Stromal cell of bone marrow (primary cell): ENCODE measurements at regions not wholly inside any gene's neighbourhood (a gene's known extent, or its start where the extent isn't known, plus 50 kb on each side); places are given as distances from the start of the nearest gene placed in this dataset.

Experiments used
- DNase-seq: peaks from one replicate; pipeline ENCODE4 v3.0.0-alpha.2; 2012; ENCODE audit warnings: low read depth

DNA sequence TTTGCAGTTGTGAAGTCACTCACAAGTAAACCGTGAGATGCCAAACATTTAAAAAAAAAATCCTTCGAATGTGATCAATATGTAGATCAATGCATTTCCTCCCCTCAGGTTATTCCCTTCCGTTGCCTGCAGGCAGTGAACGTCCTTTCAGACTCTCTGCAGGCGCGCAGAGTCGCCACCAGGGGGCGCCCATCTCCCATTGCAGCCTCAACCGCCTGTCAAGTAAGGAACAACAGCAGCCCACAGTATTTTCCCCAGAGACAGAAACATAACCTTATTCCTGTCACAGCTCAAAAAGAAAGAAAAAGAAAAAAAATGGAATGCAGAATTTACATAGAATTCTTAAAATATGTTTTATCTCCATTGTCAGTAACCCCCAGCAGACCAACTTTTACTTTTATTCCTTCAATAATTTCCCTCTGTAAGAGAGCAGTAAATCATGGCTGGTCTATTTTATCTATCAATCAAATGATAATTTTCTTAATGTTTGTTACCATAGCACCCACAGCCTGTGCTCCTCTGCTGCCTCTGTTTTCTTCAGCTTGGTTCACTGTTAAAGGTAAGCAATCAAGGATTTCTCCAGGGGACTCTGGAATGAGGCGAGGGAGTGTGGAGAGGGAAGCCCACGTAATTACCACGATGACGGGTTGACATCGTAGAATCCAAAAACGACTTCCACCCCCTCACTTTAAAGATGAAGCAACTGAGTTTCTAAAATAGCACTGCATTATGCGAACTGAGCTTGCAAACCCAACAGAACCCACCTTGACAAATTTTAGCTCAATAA lies 637.6 kb upstream of the ARGLU1 start:
- peak; percentile 37 for DNase-seq

DNA sequence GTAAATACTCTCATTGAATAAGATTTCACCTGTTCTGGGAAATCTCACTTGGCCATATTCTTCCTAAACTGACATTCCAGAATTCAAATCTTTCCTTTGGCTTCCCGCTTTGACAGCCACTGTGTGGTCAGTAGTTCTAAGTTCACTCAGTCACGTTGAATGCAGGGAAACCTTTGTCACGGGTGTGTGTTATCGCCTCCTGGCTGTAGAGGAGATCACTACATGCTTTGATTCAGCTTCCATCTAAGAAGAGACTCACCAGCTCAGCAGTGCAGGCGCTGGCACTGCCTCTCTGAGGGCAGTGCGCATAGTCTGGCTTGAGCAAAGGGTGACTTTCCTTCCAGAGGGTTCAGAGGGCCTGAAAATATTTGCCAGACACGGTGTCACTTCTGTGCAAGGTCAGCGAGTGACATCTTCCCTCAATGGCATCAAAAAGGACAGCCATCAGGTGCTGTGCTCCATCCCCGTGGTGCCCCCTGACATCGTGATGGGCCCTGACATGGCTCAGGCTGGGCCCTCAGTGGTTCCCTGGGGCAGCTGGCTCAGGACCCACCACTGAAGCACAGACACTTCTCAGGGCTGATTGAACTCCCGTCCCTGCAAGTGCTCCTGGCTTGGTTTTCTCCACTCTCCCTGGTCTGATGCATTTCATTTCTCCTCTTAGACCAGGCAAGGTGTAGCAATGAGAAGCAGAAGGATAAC lies 635.4 kb upstream of the ARGLU1 start:
- DNase-seq = no peak

DNA sequence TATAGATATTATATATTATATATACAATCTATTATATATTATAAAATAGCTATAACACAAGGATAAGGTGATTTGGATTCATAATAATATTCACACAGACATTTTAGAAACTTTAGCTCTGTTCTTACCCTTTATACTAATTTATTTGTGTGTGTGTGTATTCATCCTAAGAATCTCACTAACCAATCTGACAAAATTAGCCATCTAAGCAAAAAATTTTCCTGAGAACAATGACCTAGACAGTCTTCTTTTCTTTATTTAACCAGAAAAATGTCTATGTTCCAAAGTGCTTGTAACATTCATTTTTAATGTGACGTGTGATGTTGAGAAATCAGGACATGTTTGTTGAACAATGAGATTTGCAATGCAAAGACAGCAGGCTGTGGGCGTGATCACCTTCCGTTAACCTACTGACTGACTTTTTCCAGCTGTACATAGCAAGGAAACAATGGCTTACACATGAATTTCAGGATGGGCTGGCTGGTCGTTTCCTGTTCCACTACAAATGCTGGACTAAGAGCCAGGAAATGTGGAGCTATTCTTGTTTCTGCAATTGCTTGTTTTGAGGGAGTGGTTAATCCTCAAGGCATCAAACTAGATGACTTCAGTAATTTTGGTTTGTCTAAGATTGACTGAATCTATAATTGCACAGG lies 634.6 kb upstream of the ARGLU1 start:
- no peak for DNase-seq

DNA sequence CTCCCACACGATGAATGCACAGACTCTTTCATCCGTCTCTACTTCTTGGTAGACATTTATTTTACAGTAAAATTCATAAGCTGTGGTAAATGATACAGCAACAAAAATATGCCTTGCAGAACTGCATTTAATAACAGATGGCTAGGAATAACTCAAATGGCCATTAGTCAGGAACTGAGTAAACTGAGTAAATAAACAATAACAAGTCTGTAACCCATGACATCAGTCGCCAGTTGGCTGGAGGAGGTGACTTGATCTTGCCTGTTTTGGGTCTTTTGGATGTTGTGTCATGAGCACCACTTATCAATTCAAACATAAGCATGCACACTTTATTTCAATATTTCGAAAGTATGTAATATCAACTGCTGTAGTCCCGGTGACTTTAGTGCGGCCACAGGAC lies 632.6 kb upstream of the ARGLU1 start:
- DNase-seq = no peak

DNA sequence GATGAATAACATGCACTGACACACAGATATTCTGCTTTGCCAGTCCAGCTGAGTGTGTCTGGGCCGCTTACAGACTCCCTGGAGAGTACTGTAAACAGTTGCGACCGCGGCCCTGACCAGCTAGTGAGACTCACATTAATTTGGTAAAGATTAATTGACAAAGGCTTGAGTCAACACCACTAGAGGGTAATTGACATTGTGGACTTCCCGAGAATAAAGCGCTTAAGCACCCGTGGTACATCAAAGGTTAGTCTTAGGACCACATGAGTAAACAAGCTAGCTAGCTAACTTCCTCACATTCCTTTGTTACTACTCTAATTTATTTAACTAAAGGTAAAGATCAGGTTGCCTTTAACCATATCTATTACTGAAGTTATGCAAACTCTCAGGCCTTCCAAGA lies 624.4 kb upstream of the ARGLU1 start:
- DNase-seq = no peak

DNA sequence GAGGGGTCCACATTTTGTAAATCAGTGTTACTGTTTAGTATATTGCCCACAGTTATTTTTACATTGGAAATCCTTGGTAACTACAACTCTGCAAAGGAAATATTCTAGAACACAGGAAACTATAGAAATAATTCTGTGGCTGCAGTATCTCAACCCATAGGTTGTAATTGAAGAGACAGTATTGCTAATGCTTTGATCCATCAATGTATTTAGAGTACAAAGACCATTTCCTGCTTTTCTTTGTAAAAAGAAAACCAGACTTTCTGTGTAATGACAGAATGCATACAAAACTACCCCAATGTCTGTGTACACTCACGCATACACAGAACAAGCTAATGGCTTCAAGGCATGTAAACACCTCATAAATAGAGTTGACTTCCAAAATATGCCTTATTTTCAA lies 622.1 kb upstream of the ARGLU1 start:
- DNase-seq = no peak

DNA sequence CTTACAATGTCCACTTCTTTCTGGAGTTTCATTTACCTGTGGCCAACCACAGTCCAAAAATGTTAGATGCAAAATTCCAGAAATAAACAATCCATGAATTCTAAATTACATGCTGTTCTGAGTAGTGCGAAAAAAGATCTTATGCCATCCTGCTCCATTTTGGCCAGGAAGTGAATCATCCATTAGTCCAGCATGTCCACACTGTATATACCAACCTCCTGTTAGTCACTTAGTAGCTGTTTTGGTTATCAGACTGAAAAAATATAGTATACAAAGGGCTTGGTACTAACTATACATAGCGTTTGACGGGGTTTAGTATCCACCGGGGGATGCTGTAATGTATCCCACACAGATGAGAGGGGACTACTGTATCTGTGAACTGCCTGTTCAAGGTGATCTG lies 618.0 kb upstream of the ARGLU1 start:
- DNase-seq = no peak

DNA sequence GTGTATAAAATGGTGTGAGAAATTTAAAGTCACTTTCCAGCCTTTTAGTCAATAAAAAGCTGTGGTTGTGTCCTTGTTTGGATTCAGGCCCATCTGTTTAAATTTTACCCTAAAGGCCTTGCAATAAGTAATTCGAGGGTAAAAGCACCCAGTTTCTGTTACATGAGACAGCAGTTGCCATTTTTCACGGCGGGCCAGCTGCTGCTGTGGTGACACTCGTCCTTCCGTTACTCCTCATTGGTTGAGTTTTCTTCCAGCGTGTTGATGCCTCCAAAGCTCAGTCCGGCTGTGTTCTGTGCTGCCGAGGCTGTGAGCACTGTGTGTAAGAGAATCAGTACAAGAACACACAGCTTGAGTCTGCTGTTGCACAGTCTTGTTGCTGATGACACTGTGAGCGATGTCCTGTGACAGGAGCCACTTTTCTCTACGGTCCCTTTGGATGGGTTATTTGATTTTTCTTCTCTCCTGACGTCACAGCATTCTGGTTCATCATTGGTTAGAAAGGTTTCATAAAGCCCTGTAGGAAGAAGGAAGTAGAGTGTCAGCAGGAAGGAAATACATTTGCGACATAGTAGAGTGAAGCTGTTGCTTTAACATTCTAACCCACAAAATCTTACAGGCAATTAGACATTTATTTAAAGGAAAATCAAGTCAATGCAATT lies 602.5 kb upstream of the ARGLU1 start:
- no peak for DNase-seq

DNA sequence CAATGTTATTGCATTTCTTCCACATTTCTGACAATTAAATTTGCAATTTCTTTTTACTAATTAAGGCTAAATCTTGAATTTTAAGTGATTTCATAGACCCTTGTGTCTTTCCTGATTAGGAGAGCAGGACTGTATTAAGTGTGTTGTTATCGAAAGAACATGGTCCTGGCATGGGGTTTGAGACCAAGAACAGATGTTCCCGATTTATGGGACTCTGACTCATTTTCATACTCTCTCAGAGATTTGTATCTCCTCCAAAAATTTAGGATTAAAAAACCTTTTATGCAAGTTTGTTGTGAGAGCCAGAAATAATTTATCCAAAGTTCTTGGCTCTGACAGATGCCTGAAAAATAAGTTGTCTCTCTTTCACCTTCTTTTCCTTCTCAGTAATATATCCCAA lies 589.3 kb upstream of the ARGLU1 start:
- peak; percentile 4 for DNase-seq

DNA sequence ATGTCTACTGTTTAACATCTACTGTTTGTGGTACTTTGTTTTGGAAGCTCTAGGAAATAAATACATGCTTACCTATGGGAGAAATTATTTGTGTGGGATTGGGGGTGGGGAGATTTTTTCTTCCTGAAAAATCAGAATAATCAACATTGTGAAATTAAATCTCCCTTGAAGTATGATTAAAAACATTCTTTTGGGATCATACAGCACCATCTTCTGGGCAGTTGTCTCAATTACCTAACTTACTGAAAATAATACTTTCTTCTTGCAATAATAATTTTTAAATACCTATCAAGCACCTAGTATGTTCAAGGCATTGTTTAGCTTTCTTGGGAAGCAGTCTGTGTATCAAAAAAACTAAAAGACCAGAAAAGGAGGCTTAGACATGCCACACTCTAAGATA lies 576.5 kb upstream of the ARGLU1 start:
- DNase-seq = no peak

DNA sequence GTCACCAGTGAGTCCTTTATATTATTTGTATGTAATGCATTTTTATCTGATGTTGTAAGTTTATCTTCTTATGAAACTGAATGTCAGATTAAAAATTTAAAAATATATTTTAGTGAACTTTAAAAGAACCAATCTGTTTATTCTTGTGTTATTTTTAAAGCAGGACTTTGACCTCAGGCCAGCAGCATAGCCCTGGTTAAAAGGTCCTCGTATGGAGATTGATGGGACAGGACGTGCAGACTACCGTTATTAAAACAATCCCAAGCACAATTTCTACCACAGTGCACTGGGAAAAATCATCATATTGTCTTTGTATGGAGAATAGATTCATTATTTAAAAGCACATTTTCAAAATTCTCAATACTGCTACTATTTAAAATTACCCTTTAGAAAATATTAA lies 573.8 kb upstream of the ARGLU1 start:
- DNase-seq = no peak

DNA sequence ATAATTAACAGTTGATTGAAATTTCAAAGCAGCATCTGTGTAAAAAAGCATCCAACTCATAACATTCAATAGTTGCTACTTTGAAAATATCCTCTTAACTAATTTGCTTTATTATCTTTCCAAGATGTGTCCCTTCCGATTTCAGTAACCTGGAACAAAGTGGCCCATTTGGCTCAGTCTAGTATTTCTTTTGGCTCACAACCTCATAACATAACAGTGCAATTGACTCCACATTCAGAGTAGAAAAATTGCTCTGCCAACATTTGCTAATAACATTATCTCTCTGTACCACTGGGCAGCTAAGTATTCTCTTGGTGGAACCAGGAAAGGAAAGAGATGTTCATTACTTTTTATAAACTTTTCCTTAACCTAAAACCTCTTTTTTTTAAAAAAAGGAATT lies 571.1 kb upstream of the ARGLU1 start:
- no peak for DNase-seq

DNA sequence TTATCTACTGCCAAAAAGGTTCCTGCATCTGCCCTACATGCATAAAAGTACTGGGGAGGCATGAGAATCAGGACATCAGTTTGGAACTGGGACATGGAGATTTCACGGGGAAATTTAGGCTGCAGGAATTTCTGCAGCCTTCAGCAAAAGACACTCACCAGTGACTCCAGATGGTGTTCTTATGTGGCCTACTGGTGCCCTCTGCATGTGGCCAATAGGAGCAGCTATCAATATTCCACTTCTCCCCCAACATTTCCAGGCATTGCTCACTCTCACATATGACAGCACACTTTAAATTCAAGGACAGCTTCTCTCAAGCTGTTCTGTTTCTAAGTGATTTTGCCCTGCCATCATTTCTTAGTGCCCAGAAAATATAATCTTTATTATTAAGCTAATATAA lies 570.5 kb upstream of the ARGLU1 start:
- no peak for DNase-seq

DNA sequence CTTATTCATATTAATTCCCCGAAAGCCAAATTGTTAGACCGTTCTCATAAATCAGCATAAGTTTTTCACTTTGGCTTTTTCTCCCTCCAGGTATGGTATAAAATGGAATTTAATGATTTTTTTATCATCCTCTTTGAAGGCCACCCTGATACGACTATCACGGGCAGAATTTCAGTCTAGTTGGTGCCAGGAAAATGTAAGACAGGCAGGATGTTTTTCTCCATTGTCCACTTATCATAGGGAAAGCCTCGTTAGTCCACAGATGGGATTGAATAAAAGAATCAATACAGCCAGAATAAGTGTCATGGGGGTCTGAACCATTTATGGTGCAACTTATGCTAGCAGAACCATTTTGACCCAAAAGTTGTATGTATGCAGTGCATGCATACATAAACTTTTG lies 566.0 kb upstream of the ARGLU1 start:
- DNase-seq = no peak

DNA sequence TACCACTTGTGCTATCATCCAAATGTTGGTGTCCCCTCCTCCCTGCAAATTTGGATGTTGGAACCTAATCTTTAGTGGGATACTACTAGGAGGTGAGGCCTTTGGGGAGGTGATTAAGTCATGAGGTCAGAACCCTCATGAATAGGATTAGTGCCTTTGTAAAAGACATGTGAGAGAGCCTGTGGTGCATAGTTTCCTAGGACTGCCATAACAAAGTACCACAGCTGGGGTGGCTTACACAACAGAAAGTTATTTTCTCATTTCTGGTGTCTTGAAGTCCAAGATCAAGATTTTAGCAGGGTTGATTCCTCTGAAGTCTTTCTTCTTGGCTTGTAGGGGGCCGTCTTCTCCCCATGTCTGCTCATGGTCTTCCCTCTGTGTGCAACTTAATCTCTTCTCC lies 562.6 kb upstream of the ARGLU1 start:
- DNase-seq = no peak

DNA sequence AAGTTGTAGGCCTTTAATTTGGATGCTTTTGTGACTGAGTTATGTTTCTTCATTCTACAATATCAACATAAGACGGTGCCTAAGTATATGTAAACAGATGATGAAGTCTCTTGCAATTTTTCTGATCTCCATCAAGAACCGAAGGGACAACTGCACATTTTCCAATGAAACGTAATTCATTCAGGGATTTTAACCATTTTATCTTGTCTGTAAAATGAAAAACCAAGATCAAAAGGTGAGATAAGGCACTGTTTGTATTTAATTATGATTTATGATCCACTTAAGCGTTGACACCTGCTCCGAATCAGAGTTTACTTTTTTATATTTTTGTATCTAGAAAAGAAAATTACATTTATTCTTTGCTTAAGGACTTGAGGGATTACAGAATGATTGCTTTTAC lies 556.8 kb upstream of the ARGLU1 start:
- DNase-seq = no peak

DNA sequence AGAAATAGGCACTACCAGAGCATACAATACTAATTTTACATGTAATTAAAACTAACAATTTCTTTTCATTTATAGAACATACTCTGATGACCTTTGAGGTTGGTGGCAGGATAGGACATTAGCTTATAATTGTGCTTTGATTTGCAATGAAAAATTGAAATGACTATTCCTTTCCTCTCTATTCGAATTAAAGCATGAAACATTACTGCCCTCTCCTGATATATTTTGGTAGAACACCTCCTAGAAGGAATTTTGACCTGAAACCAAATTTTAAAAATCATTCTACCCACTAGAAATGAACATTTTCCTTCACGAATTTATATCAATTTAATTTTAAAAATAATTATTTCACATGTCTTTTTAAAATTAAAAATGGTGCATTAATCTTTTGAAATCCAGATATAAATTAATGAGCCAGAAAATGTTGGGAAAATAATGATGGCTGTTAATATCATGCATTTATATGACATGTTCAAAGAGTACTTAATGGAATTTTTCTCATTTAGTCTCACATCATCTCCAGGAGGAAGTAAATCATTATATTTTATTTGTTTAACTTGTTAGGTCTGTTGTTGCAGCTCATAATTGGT lies 556.3 kb upstream of the ARGLU1 start:
- DNase-seq = peak; percentile 9

DNA sequence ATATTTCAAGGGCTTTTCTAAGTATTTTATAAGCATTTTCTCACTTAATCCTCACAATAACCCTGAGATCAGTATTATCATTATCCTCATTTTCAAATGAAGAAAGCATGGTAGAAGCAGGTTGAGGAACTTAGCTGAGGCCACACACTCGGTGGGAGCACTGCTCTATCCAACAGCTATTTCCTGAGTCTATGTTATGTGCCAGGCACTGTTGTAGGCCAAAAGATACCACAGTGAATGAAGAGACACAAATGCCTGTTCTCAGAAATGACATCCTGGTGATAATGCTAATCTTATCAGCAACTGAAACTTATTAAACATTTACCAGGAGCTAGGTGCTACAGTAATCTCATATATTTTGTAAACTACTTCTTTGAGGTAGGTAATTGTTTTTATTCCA lies 553.9 kb upstream of the ARGLU1 start:
- no peak for DNase-seq

DNA sequence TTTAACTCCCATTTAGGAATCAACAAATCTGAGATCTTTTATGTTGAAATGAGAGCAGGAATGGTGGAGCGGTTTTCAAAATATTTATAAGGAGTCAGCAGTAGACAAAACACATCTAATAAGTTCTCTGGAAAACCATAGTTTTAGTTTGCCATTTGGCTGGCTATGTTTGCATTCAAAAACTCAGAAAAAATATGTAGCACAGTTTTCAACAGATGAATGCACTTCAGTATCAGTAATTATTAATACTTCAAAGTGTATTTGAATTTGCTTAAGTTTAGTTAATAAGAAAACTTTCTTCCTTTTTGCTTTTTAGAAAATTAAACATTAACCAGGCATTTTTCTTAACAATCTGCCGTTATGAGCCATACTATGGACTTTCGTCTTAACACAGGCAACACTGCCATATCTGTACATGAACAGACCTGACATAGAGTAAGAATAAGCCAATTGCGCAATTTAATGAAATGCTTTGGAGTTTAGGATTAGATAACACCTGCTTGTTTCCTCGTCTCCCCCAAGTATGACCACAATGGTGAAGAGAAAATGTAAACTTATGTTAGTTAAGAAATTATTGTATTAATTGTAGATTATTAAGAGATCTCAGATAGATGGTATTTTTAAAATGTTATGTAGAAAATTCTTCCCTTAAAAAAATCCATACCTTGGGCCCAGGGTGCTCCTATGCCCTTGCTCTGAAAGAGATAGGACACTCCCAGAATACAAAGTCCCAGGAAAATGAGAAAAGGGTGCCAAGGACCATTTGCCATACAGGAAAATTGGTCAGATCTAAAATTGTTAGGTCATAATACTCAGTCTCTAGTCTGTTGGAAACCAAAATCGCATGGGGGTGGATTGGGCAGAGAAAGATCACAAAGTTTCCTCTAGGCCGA lies 552.3 kb upstream of the ARGLU1 start:
- DNase-seq = no peak

DNA sequence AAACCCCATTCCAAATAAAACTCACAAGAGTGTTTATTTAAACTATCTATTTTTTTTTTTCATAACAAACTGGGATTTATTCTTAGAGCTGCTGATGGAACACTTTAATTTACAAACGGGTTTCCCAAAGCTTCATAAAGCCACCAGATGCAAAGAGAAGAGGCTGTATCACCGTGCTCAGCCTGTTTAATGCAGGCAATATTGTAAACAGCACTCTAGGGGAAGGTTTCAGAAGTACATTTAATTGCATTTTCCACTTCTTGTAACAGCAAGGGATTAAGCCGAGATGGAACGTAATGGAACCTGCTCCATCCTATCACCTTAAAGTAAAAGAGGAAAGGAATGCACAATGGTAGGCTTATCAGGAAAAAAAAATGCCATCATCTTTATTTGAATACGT lies 550.6 kb upstream of the ARGLU1 start:
- no peak for DNase-seq

DNA sequence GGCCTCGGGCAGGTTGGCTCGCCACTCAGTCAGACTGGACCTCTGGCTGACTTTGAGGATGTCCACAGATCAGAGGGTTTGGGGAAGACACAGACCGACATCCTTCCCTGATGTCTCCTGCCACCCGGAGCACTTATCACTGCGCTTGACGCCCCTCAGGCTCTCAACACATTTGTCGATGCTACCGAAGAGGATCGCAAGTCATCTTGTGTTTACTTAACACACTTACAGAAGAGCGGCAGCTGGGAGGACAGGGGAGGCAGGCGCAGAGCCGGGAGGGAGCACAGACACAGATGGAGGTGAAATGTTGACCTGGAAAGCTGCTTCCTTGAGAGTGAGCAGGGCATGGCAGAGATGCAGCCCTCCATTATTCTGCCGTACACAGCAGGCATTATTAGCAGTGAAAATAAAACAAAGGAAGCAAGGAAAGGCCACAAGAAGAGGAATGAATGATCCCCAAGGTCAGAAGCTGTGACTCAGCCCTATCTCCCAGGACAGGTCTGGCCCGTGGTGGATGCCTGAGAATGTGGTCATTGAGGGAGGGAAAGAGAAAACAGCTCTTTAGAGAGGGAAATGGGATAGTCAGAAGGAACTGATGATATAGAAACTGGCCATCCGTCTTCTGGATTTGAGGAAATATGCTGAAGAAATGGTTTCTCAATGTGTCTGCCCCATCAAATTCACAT lies 549.5 kb upstream of the ARGLU1 start:
- no peak for DNase-seq
